ENCODE measurements at regions not wholly inside any gene's neighbourhood (a gene's known extent, or its start where the extent isn't known, plus 50 kb on each side); places are given as distances from the start of the nearest gene placed in this dataset.

DNA sequence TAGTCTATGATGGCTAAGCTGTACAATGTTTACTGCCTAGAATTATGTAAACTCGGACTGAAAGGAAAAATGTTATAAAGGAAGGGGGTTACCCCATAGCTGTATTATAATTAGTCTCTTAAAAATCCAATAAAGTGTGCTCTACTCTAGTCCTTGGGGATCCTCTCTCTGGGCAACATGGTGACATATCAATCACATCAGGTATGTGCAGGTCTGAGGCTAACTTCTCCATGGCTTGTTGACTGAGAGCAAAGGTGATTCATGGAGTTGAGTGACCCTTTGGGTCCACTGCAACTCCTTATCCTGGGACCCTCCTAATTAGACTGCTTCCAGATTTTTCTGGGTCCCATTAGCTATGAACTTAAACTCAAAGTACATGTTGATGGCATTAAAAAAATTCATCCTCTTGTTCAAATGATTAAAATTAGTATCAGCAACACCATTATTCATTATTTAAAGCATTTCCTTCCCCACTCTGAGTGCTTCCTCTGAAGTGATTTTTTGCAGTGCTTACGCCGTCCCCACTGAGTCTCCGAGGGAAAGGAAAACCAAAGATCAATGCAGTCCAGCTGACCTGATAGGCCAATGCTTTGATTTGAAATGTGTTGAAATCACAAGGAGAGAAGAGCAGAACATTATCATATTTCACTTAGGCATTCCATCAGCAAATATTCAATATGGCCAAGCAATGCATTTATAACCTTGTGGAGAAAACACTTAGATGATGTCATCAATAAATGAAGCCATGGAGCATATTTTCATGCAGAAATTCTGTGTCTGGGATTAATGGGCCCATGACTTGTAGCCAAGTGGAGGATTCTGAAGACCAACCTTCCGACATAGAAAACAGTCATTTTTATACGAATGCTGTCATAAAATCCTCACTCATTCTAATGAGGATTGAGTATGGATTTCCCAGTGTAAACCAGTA is 161.7 kb upstream of the CRBN start:
- POLR2A ChIA-PET: no interaction called here
- TF ChIP-seq, protein P1, sequence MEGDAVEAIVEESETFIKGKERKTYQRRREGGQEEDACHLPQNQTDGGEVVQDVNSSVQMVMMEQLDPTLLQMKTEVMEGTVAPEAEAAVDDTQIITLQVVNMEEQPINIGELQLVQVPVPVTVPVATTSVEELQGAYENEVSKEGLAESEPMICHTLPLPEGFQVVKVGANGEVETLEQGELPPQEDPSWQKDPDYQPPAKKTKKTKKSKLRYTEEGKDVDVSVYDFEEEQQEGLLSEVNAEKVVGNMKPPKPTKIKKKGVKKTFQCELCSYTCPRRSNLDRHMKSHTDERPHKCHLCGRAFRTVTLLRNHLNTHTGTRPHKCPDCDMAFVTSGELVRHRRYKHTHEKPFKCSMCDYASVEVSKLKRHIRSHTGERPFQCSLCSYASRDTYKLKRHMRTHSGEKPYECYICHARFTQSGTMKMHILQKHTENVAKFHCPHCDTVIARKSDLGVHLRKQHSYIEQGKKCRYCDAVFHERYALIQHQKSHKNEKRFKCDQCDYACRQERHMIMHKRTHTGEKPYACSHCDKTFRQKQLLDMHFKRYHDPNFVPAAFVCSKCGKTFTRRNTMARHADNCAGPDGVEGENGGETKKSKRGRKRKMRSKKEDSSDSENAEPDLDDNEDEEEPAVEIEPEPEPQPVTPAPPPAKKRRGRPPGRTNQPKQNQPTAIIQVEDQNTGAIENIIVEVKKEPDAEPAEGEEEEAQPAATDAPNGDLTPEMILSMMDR (IDR thresholded peaks at IDR 0.05; ENCODE audit: unreplicated experiment): no peak
- no peaks in the 10 kb centered on the region for H3K27me3 Mint-ChIP-seq (ENCODE audit: insufficient read depth, unreplicated experiment)
- H3K27ac Mint-ChIP-seq (ENCODE audit: low read depth, unreplicated experiment): no peak overlapping the region
- H3K9me3 Mint-ChIP-seq (ENCODE audit: unreplicated experiment): peaks cover 16% of the 10 kb centered on the region
- CTCF ChIA-PET: interaction anchor here (0.5 to 1.2 kb wide), 2 partner anchors 141 to 657 kb away, joined by 3 to 4 read pairs; no protein-coding TSS in a partner anchor
- H3K4me3 Mint-ChIP-seq (ENCODE audit: unreplicated experiment): no peak overlapping the region
- intact Hi-C loops (cut with micrococcal nuclease): no loop called here
- BruUV-seq (replicated peaks): no TSS peak
- no peaks in the 10 kb centered on the region for H3K36me3 Mint-ChIP-seq (ENCODE audit: insufficient read depth, unreplicated experiment)
- no peaks in the 10 kb centered on the region for H3K4me1 Mint-ChIP-seq (ENCODE audit: insufficient read depth, unreplicated experiment)
- DNase-seq (ENCODE audit: unreplicated experiment): no peak

DNA sequence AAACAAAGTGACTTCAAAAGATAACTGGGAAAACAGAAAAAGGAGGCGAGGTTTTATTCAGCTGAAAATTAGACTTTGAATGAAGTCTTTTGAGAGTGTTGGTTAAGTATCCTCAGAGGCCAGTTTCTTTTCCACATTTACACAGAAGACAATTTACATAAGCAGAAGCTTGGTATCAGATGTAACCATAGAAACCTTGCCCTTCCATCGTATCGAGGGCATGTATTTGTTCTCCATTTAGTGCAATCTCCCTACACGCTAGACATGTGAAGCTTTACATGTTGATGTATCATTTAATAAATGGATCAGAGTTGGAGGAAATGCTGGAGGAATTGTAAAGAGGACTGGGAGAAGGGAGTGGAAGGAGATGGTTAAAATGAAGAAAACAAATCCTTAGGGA is 161.0 kb upstream of the CRBN start:
- intact Hi-C loops (cut with micrococcal nuclease): no loop called here
- Mint-ChIP-seq H3K9me3 (ENCODE audit: unreplicated experiment) (peaks cover 16% of the 10 kb centered on the region), H3K4me1 (ENCODE audit: insufficient read depth, unreplicated experiment) (no peaks in the 10 kb centered on the region), H3K27ac (ENCODE audit: low read depth, unreplicated experiment) (no peak overlapping the region), H3K27me3 (ENCODE audit: insufficient read depth, unreplicated experiment) (no peaks in the 10 kb centered on the region), H3K4me3 (ENCODE audit: unreplicated experiment) (no peak overlapping the region), H3K36me3 (ENCODE audit: insufficient read depth, unreplicated experiment) (no peaks in the 10 kb centered on the region)
- ChIA-PET POLR2A (no interaction called here), CTCF (interaction anchor here (1.2 kb wide), 1 partner anchor 658 kb away, joined by 4 read pairs; no protein-coding TSS in a partner anchor)
- no TSS peak for BruUV-seq (replicated peaks)
- TF ChIP-seq, protein P1 (IDR thresholded peaks at IDR 0.05; ENCODE audit: unreplicated experiment): no peak
- DNase-seq (ENCODE audit: unreplicated experiment): no peak

DNA sequence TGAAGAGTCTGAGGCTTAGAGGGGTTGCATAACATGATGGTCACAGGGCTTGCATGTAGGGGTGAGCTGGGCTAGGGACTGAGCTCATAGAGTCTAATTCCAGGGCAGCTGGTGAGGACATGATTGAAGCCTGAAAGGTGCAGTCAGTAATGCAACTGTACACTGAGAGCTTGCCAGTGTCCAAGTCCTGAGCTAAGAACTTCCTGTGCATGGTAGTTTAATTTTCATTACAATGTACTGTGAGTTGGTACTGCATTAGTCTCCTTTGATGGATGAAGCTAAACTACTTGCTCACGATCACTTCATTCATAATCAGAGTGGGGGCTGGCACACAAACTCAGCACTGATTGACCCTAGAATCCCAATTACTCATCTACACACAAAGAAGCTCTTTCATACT is 156.4 kb upstream of the CRBN start:
- Mint-ChIP-seq H3K36me3 (ENCODE audit: insufficient read depth, unreplicated experiment) (no peaks in the 10 kb centered on the region), H3K27me3 (ENCODE audit: insufficient read depth, unreplicated experiment) (no peaks in the 10 kb centered on the region), H3K4me1 (ENCODE audit: insufficient read depth, unreplicated experiment) (no peaks in the 10 kb centered on the region), H3K9me3 (ENCODE audit: unreplicated experiment) (no peaks in the 10 kb centered on the region), H3K27ac (ENCODE audit: low read depth, unreplicated experiment) (no peak overlapping the region), H3K4me3 (ENCODE audit: unreplicated experiment) (no peak overlapping the region)
- ChIA-PET CTCF (interaction anchor here (0.6 kb wide), 1 partner anchor 39 kb away, joined by 4 read pairs; no protein-coding TSS in a partner anchor), POLR2A (no interaction called here)
- DNase-seq (ENCODE audit: unreplicated experiment): no peak
- no TSS peak for BruUV-seq (replicated peaks)
- intact Hi-C loops (cut with micrococcal nuclease): no loop called here
- TF ChIP-seq, protein P1 (IDR thresholded peaks at IDR 0.05; ENCODE audit: unreplicated experiment): no peak

DNA sequence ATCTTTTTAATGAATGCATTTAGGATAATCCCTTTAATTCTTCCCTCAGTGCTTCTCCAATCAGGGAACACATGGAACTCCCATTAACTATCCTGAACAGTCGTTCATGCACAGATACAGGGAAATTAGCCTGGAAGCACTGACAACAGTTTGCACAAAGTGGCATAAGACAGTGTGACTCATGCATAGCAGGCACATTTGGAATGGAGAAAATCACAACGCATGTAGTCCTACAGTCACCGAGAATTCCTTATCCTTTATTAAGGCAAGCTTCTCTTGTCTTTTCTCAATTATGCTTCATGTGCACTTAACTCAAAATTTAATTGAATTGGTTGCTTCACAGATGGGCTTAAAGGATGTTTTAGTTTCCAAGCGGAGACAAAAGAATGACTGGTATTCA is 155.0 kb upstream of the CRBN start:
- DNase-seq (ENCODE audit: unreplicated experiment): no peak
- Mint-ChIP-seq H3K4me3 (ENCODE audit: unreplicated experiment) (no peak overlapping the region), H3K27me3 (ENCODE audit: insufficient read depth, unreplicated experiment) (no peaks in the 10 kb centered on the region), H3K36me3 (ENCODE audit: insufficient read depth, unreplicated experiment) (no peaks in the 10 kb centered on the region), H3K4me1 (ENCODE audit: insufficient read depth, unreplicated experiment) (no peaks in the 10 kb centered on the region), H3K9me3 (ENCODE audit: unreplicated experiment) (no peaks in the 10 kb centered on the region), H3K27ac (ENCODE audit: low read depth, unreplicated experiment) (no peak overlapping the region)
- BruUV-seq (replicated peaks): no TSS peak
- TF ChIP-seq, protein P1 (IDR thresholded peaks at IDR 0.05; ENCODE audit: unreplicated experiment): no peak
- CTCF ChIA-PET: no interaction called here
- POLR2A ChIA-PET: no interaction called here
- intact Hi-C loops (cut with micrococcal nuclease): no loop called here
